ENCODE measurements at regions not wholly inside any gene's neighbourhood (a gene's known extent, or its start where the extent isn't known, plus 50 kb on each side); places are given as distances from the start of the nearest gene placed in this dataset.

DNA sequence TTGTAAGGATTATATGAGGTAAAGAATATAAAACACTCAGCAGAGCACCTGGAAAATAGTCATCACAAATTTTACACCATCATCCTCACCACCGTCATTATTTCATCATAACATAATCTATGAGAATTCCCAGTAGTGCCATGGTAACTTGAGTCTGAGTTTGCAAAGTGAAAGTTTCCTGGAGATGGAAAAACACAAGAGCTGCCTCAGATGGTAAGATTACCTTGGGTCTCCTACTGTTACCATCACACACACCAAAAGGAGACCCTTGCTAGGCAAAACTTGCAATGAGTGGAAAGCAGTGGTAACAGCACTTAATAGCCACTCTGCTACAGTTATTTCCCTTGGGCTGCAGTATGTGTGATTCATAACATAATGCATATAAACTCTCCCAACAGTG is 589.8 kb downstream of the RNF144B start:
- TF ChIP-seq, protein P1, sequence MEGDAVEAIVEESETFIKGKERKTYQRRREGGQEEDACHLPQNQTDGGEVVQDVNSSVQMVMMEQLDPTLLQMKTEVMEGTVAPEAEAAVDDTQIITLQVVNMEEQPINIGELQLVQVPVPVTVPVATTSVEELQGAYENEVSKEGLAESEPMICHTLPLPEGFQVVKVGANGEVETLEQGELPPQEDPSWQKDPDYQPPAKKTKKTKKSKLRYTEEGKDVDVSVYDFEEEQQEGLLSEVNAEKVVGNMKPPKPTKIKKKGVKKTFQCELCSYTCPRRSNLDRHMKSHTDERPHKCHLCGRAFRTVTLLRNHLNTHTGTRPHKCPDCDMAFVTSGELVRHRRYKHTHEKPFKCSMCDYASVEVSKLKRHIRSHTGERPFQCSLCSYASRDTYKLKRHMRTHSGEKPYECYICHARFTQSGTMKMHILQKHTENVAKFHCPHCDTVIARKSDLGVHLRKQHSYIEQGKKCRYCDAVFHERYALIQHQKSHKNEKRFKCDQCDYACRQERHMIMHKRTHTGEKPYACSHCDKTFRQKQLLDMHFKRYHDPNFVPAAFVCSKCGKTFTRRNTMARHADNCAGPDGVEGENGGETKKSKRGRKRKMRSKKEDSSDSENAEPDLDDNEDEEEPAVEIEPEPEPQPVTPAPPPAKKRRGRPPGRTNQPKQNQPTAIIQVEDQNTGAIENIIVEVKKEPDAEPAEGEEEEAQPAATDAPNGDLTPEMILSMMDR (conservative IDR thresholded peaks at IDR 0.05; ENCODE audit: low read depth): no peak
- CTCF ChIA-PET: no interaction called here
- no peak for DNase-seq (ENCODE audit: low spot score)
- POLR2A ChIA-PET (ENCODE audit: low non-redundant PET): no interaction called here
- no peak overlapping the region for H3K27ac ChIP-seq

DNA sequence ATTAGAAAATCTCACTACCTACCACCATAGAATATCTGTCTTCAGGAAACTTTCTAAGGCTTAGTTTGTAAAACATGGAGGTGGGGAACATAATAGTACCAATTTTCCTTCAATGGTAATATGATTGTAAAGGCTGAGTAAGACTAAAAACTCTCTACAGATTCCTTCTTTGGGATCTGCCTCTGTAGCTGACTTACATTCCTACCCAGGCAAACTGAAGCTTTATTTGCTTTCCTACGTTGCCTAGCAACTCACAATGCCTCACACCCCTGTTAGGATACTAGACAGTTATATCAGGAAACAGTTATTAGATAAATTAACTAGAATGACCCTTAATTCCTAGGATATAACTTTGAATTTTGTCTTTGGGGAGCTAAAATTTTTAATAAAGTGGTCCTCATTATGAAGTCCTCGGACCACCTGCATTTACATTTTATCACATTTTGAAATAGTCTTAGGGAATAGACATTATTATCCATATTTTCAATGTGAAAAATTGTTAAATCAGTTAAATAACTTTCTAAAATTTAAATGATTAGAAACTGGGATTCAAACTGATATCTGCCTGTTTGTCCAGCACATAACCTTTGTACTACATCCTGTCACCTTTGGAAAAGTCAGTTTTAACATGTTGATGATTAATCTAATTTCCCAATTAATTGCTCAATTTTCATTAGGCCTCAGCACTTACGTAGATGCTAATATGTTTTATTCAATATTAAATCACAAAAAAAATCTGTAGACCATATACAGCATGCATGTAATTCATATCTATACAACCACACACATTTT is 591.4 kb downstream of the RNF144B start:
- POLR2A ChIA-PET (ENCODE audit: low non-redundant PET): no interaction called here
- TF ChIP-seq, protein P1 (conservative IDR thresholded peaks at IDR 0.05; ENCODE audit: low read depth): no peak
- CTCF ChIA-PET: no interaction called here
- no peak overlapping the region for H3K27ac ChIP-seq
- peak; percentile 18 for DNase-seq (ENCODE audit: low spot score)

DNA sequence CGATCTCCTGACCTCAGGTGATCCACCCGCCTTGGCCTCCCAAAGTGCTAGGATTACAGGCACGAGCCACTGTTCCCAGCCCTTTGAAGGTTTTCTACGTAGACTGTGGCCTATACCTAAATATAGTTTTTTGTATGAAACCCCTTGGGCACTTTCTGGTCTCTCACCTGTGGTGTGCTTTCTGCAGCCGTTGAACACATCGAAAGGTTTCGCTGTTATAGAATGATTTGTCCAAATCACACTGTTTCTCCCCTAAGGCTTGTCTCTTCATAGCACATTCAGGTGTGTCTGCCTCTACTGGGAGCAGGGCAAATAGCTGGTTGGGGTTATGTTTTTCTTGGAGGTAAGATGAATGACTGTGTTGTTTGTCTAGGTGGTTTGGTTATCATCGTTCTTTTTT is 597.9 kb downstream of the RNF144B start:
- ChIA-PET CTCF (no interaction called here), POLR2A (ENCODE audit: low non-redundant PET) (no interaction called here)
- H3K27ac ChIP-seq: no peak overlapping the region
- DNase-seq (ENCODE audit: low spot score): no peak
- TF ChIP-seq, protein P1 (conservative IDR thresholded peaks at IDR 0.05; ENCODE audit: low read depth): no peak

DNA sequence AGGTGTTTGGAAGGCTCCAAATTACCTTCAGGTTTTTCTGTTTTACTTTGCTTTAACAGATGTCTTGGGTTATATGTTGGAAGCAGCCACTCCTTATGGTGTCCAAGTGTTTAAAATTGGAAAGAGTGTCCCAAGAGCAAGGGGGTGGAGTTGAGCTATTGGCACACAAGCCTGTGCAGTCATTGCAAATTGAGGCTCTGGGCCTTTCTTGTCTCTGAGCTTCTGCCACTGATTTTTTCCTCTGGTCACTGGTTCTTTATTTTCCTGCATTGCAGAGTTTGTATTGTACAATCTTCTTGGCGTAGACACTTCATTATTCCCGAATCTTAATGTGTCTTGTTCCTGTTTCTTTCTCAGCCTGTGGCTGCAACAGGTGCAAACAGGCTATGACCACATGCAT is 598.8 kb downstream of the RNF144B start:
- no peak for DNase-seq (ENCODE audit: low spot score)
- ChIA-PET POLR2A (ENCODE audit: low non-redundant PET) (no interaction called here), CTCF (interaction anchor here (0.6 to 0.7 kb wide), 2 partner anchors 39 to 866 kb away, joined by 4 read pairs; no protein-coding TSS in a partner anchor)
- H3K27ac ChIP-seq: no peak overlapping the region
- TF ChIP-seq, protein P1 (conservative IDR thresholded peaks at IDR 0.05; ENCODE audit: low read depth): no peak

DNA sequence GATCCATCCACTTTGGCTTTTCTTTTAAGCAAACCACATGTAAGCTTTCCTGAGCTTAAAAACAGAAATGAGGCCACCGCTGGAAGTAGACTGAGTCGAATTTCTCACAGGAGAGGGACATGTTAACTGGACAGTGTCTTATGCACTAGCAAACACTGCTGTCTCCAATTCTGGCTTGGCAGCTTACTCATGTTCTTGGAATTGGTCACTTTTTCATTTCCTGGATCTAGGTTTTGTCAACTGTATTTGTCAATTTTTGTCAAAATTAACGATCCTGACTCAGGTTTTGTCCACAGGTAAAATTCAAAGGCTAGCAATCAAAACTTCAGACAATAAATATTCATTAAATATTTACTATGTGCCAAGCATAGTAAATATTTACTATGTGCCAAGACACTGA is 601.5 kb downstream of the RNF144B start:
- CTCF ChIA-PET: interaction anchor here (0.6 kb wide), 3 partner anchors 365 to 1331 kb away, joined by 3 to 4 read pairs (median 3); no protein-coding TSS in a partner anchor

DNA sequence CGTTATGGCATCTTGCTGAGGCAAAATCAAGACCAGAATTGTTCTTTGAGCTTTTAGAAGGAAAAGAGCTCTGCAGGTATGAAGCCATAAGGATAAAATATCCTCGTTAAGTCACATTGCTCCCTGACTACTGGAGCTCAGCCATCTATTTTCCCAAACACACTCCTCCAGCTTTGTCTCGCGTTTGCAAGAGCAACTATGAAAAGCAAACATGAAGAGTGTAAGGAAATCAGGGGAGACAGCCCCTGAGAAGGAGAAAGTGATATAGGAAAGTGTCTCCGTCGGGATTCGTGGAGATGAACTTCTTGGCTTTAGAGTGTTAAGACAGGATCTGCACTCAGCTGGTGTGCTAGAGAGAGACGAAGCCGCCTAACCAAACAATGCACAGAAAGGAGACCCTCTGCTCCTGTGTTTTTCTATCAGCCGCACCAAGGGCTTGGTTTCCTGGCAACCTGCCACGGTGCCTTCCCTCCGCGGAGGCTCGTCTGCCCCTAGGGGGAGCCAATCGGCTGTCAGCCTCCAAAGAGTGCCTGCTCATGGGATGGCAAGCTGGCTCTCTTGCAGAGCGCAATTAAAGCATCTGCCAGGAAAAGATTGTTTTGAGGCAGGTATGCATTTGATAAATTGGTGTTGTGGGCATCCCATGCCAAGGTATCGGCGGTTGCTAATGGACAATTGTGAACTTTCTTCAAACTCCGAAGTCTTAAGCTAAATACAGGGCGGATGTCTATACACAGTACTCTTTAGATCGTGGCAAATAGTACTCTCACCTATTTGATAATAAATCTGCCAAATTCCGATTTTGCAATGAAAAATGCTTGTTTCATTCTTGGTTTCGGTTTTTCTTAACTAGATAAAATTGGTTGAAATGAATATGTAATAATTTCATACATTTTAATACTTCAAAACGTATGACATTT is 603.2 kb downstream of the RNF144B start:
- H3K27ac ChIP-seq: no peak overlapping the region
- CTCF ChIA-PET: interaction anchor here (0.6 to 1.4 kb wide), 8 partner anchors 10 to 908 kb away, joined by 3 to 4 read pairs (median 3); no protein-coding TSS in a partner anchor
- TF ChIP-seq, protein P1 (conservative IDR thresholded peaks at IDR 0.05; ENCODE audit: low read depth): peak; percentile 59
- POLR2A ChIA-PET (ENCODE audit: low non-redundant PET): no interaction called here
- peak; percentile 64 for DNase-seq (ENCODE audit: low spot score)

More for the DNA sequence above, 601.5 kb downstream of the RNF144B start:
- POLR2A ChIA-PET (ENCODE audit: low non-redundant PET): no interaction called here
- no peak overlapping the region for H3K27ac ChIP-seq
- TF ChIP-seq, protein P1 (conservative IDR thresholded peaks at IDR 0.05; ENCODE audit: low read depth): no peak
- no peak for DNase-seq (ENCODE audit: low spot score)

Measured in RWPE1 (cell line).